Gastroesophageal sphincter (tissue), 4 donors: ENCODE measurements at regions not wholly inside any gene's neighbourhood (a gene's known extent, or its start where the extent isn't known, plus 50 kb on each side); places are given as distances from the start of the nearest gene placed in this dataset.

Experiments
- ATAC-seq: fragments of 150-250 bp; one replicate; pipeline ENCODE4 v1.9.1; 2016; ENCODE audit warnings: mild to moderate bottlenecking, moderate library complexity
- H3K27ac ChIP-seq, 4 donors: fragments of 200-600 bp; sonication (generic) in 3 of 4; 1 replicate in 3 of 4; 2 replicates in 1 of 4; pipeline ENCODE4 v1.5.1; 2016 to 2019
- H3K27me3 ChIP-seq: fragments of 200-600 bp; sonication (generic); one replicate; pipeline ENCODE4 v1.5.1; 2019
- H3K36me3 ChIP-seq, 2 donors: fragments of 200-600 bp; sonication (generic); one replicate each; pipeline ENCODE4 v1.5.1; 2019; ENCODE audit warnings: control low read depth in 1 of 2
- H3K4me1 ChIP-seq, 3 donors: fragments of 200-600 bp; sonication (generic); 1 replicate in 2 of 3; 2 replicates in 1 of 3; pipeline ENCODE4 v1.5.1; 2016 to 2019; ENCODE audit warnings: control low read depth in 2 of 3
- H3K4me3 ChIP-seq, 2 donors: fragments of 200-600 bp; sonication (generic); one replicate each; pipeline ENCODE4 v1.5.1; 2019; ENCODE audit warnings: mild to moderate bottlenecking in 1 of 2, moderate library complexity in 1 of 2
- H3K9me3 ChIP-seq, 3 donors: fragments of 200-600 bp; sonication (generic); one replicate each; pipeline ENCODE4 v1.5.1; 2017 to 2019; ENCODE audit warnings: control low read depth in 2 of 3
- CTCF ChIP-seq, 4 experiments: fragments of 200-600 bp in 2 of 4; fragments of 450-650 bp in 2 of 4; sonication (generic) in 1 of 4; IDR thresholded peaks; one replicate each; pipeline ENCODE4 v1.5.1; 2017 to 2019; ENCODE audit warnings: antibody characterized with exemption in 4 of 4, mild to moderate bottlenecking in 2 of 4, moderate library complexity in 2 of 4
- EP300 ChIP-seq: sonication (generic); formaldehyde crosslinking; IDR thresholded peaks from one replicate; pipeline ENCODE4 v1.6.1; 2017; ENCODE audit warnings: antibody characterized with exemption, mild to moderate bottlenecking
- POLR2A ChIP-seq, 2 donors: fragments of 450-650 bp; IDR thresholded peaks; one replicate each; pipeline ENCODE4 v1.6.1; 2017; ENCODE audit warnings: antibody characterized with exemption in 2 of 2, mild to moderate bottlenecking in 2 of 2, moderate library complexity in 1 of 2
- POLR2AphosphoS5 ChIP-seq: sonication (generic); formaldehyde crosslinking; IDR thresholded peaks from one replicate; pipeline ENCODE4 v1.6.1; 2017; ENCODE audit warnings: antibody characterized with exemption
- WGBS, 2 donors: methylation state at CpG; one replicate each; pipeline ENCODE4 v1.1.5; 2018; ENCODE audit warnings: low coverage in 1 of 2; 5-methylcytosine and 5-hydroxymethylcytosine counted together

GRCh38 chr20:57049296-57049695, 217.1 kb downstream of the BMP7 start:
- no peak overlapping the region for H3K27ac ChIP-seq
- ATAC-seq = no peak
- H3K4me3 ChIP-seq = no peak overlapping the region
- no peak for TF ChIP-seq POLR2A (IDR thresholded peaks at IDR 0.05)
- TF ChIP-seq EP300 = no peak
- TF ChIP-seq CTCF (IDR thresholded peaks at IDR 0.05) = no peak
- TF ChIP-seq POLR2AphosphoS5 = no peak
- no peaks in the 10 kb centered on the region for H3K36me3 ChIP-seq
- H3K9me3 ChIP-seq = peaks cover 0 to 7% (median 0%) of the 10 kb centered on the region in 3 donors
- H3K4me1 ChIP-seq = peaks cover 0 to 11% (median 0%) of the 10 kb centered on the region in 3 donors
- H3K27me3 ChIP-seq = peaks cover 12% of the 10 kb centered on the region
- 86% methylated on average over 4 of the region's 10 CpGs; no CpG with 5 or more reads in 1 of the 2 donors for WGBS, 2 donors

- peaks cover 12% of the 10 kb centered on the region for H3K27me3 ChIP-seq
Measured at GRCh38 chr20:57051096-57051495, 215.3 kb downstream of the BMP7 start.

GRCh38 chr20:57053067-57053466, 213.4 kb downstream of the BMP7 start:
- 83 to 95% methylated on average over 4 of the region's 5 CpGs for WGBS, 2 donors
- Histone ChIP-seq H3K4me1 (peaks cover 0 to 2% (median 0%) of the 10 kb centered on the region in 3 donors), H3K27ac (no peak overlapping the region), H3K9me3 (peaks cover 0 to 7% (median 0%) of the 10 kb centered on the region in 3 donors), H3K4me3 (no peak overlapping the region), H3K36me3 (no peaks in the 10 kb centered on the region), H3K27me3 (peaks cover 9% of the 10 kb centered on the region)
- no peak for ATAC-seq
- TF ChIP-seq POLR2A (IDR thresholded peaks at IDR 0.05) (no peak), EP300 (no peak), POLR2AphosphoS5 (no peak), CTCF (IDR thresholded peaks at IDR 0.05) (no peak)

More at GRCh38 chr20:57051096-57051495, 215.3 kb downstream of the BMP7 start:
- no peak for TF ChIP-seq CTCF (IDR thresholded peaks at IDR 0.05)
- no peak for TF ChIP-seq POLR2A (IDR thresholded peaks at IDR 0.05)
- TF ChIP-seq POLR2AphosphoS5 = no peak
- no peak for TF ChIP-seq EP300
- 90 to 100% methylated on average over 1 to 2 of the region's 4 CpGs for WGBS, 2 donors
- H3K4me3 ChIP-seq = no peak overlapping the region
- ATAC-seq = no peak
- no peaks in the 10 kb centered on the region for H3K36me3 ChIP-seq
- H3K9me3 ChIP-seq = peaks cover 0 to 7% (median 0%) of the 10 kb centered on the region in 3 donors
- peaks cover 0 to 11% (median 0%) of the 10 kb centered on the region in 3 donors for H3K4me1 ChIP-seq
- no peak overlapping the region for H3K27ac ChIP-seq

- 69 to 81% methylated on average over 7 to 8 of the region's 22 CpGs for WGBS, 2 donors
- no peak for ATAC-seq
Measured at GRCh38 chr20:57053793-57054552, 212.5 kb downstream of the BMP7 start.

More at GRCh38 chr20:57053793-57054552, 212.5 kb downstream of the BMP7 start:
- Histone ChIP-seq H3K36me3 (no peaks in the 10 kb centered on the region), H3K4me3 (no peak overlapping the region), H3K27me3 (peaks cover 9% of the 10 kb centered on the region), H3K4me1 (no peaks in the 10 kb centered on the region), H3K27ac (peak overlapping the region in 2 of 4 donors; percentile 19 to 29), H3K9me3 (peaks cover 0 to 7% (median 0%) of the 10 kb centered on the region in 3 donors)
- TF ChIP-seq EP300 = no peak
- no peak for TF ChIP-seq CTCF (IDR thresholded peaks at IDR 0.05)
- no peak for TF ChIP-seq POLR2A (IDR thresholded peaks at IDR 0.05)
- TF ChIP-seq POLR2AphosphoS5 = no peak
